K562 (cell line): ENCODE measurements at regions not wholly inside any gene's neighbourhood (a gene's known extent, or its start where the extent isn't known, plus 50 kb on each side); places are given as distances from the start of the nearest gene placed in this dataset.

Source experiments
- GTF2F1 ChIP-seq: IDR thresholded peaks from 2 replicates; pipeline ENCODE4 v1.6.1; 2011; ENCODE audit warnings: low read depth, low read length, improper control_type of control experiment
- SAFB2 ChIP-seq: fragments of 200-400 bp; formaldehyde crosslinking; IDR thresholded peaks from 2 replicates; pipeline ENCODE4 v1.6.1; 2018; ENCODE audit warnings: borderline replicate concordance, low read length, low read depth, moderate library complexity; ENCODE audit not compliant: severe bottlenecking

DNA sequence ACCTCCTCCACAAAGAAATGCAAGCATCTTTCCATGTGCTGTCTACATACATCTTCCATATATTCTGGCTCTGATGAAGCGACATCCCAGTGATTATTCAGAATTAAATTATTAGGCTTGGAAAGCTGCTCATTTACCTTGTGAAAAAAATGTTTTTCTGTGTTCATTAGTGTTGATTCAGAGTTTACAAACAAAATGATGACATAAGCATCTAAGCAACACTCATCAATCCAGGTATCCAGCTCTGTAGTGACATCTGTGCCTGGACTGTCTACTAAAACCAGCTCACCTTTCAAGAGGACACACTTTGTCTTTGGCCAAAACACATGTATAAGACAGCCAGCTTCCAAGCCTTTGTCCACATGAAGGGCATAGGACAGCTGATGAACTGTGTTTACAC, 51.1 kb upstream of the SPATA31C2 start:
- TF ChIP-seq GTF2F1 (no peak), SAFB2 (no peak)
